ENCODE measurements at regions not wholly inside any gene's neighbourhood (a gene's known extent, or its start where the extent isn't known, plus 50 kb on each side); places are given as distances from the start of the nearest gene placed in this dataset.

DNA sequence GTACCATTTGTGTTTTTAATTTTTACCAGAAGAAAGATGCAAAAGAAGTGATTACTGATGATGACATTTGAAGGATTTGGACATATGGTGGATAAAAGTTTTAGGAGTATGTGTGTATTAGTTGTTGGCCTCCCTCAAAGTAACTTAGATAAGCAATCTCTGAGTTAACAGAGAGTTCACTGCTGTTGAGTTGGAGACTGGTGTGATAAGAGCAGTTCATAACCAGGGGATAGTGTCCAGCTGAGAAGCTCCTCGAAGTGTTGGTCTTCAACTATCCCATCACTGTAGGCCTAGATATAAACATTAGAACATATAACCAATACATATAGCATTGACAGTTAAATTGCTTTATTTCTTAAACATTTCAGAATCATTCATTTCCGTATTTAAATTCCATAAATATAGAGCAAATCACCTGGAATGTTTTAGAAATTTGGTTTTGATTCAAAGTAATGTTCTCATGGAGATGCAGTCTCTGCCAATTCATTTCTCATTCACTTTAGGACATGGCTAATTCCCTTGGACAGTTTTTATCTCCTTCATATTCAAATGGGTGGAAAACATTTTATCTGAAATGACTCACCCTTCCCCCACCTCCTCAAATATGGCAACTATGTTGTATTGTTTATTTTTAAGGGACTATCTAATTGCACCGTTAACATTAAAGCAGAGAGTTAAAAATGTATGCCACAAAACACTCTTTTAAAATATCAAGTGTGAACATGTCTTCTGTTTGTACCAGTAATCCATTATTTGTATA is 136.8 kb upstream of the SLC4A4 start:
- TF ChIP-seq, protein P1, sequence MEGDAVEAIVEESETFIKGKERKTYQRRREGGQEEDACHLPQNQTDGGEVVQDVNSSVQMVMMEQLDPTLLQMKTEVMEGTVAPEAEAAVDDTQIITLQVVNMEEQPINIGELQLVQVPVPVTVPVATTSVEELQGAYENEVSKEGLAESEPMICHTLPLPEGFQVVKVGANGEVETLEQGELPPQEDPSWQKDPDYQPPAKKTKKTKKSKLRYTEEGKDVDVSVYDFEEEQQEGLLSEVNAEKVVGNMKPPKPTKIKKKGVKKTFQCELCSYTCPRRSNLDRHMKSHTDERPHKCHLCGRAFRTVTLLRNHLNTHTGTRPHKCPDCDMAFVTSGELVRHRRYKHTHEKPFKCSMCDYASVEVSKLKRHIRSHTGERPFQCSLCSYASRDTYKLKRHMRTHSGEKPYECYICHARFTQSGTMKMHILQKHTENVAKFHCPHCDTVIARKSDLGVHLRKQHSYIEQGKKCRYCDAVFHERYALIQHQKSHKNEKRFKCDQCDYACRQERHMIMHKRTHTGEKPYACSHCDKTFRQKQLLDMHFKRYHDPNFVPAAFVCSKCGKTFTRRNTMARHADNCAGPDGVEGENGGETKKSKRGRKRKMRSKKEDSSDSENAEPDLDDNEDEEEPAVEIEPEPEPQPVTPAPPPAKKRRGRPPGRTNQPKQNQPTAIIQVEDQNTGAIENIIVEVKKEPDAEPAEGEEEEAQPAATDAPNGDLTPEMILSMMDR (IDR thresholded peaks at IDR 0.05), result no peak
- no peak for TF ChIP-seq POLR2A (IDR thresholded peaks at IDR 0.05)
